OCI-LY3 (cell line): ENCODE measurements at regions not wholly inside any gene's neighbourhood (a gene's known extent, or its start where the extent isn't known, plus 50 kb on each side); places are given as distances from the start of the nearest gene placed in this dataset.

Source experiments
- CTCF ChIP-seq: fragments of 200-600, 300-600 bp; sonication (generic); IDR thresholded peaks from 2 replicates; pipeline ENCODE4 v1.5.1; 2014; ENCODE audit warnings: antibody characterized with exemption, low read length, low read depth
- EZH2phosphoT487 ChIP-seq: fragments of 200-600 bp; shearing (Covaris generic); IDR thresholded peaks from 2 replicates; pipeline ENCODE4 v1.6.1; 2018; ENCODE audit warnings: antibody characterized with exemption, mixed run types, low read depth

- TF ChIP-seq EZH2phosphoT487 (no peak), CTCF (no peak)
Measured at GRCh38 chr3:176927280-176927679, 270.0 kb downstream of the TBL1XR1 start.
